NCI-H82 treated with DMSO at 0.1 percent for 48 hours (cell line): ENCODE measurements at regions not wholly inside any gene's neighbourhood (a gene's known extent, or its start where the extent isn't known, plus 50 kb on each side); places are given as distances from the start of the nearest gene placed in this dataset.
"Not testable (repeated sequence)": the region's sequence is repeated elsewhere in the genome, so short reads cannot be mapped to it uniquely, and the experiment has no call there.

Experiments
- DNase-seq: peaks from one replicate; lab custom pipeline; 2025; ENCODE audit not compliant: unreplicated experiment; lab: John Stamatoyannopoulos, UW

- no peak for DNase-seq
These were observed 111.9 kb upstream of the TANK start for GRCh38 chr2:161048317-161048716.

GRCh38 chr2:161049559-161049958, 110.7 kb upstream of the TANK start:
- peak; percentile 49 for DNase-seq

- no peak for DNase-seq
These were observed 108.0 kb upstream of the TANK start for GRCh38 chr2:161052214-161052613.

- no peak for DNase-seq
These were observed 104.9 kb upstream of the TANK start for GRCh38 chr2:161055289-161055688.

GRCh38 chr2:161059388-161059787, 100.8 kb upstream of the TANK start:
- DNase-seq: no peak

- DNase-seq: no peak
These were observed 98.4 kb upstream of the TANK start for GRCh38 chr2:161061786-161062185.

GRCh38 chr2:161063157-161063945, 96.9 kb upstream of the TANK start:
- DNase-seq: peak; percentile 67

- no peak for DNase-seq
These were observed 96.3 kb upstream of the TANK start for GRCh38 chr2:161063946-161064306.

GRCh38 chr2:161067846-161068350, 92.3 kb upstream of the TANK start:
- DNase-seq: no peak

GRCh38 chr2:161068670-161069069, 91.6 kb upstream of the TANK start:
- no peak for DNase-seq

- no peak for DNase-seq
These were observed 89.3 kb upstream of the TANK start for GRCh38 chr2:161070693-161071479.

GRCh38 chr2:161072436-161072835, 87.8 kb upstream of the TANK start:
- DNase-seq: not testable (repeated sequence)

- DNase-seq: no peak
These were observed 84.5 kb upstream of the TANK start for GRCh38 chr2:161075701-161076100.

- no peak for DNase-seq
These were observed 83.3 kb upstream of the TANK start for GRCh38 chr2:161076936-161077335.

GRCh38 chr2:161077367-161078210, 82.6 kb upstream of the TANK start:
- no peak for DNase-seq

GRCh38 chr2:161078211-161078539, 82.1 kb upstream of the TANK start:
- no peak for DNase-seq

- no peak for DNase-seq
These were observed 75.1 kb upstream of the TANK start for GRCh38 chr2:161085149-161085548.

- no peak for DNase-seq
These were observed 71.4 kb upstream of the TANK start for GRCh38 chr2:161088658-161089350.

GRCh38 chr2:161090411-161090810, 69.8 kb upstream of the TANK start:
- no peak for DNase-seq

- no peak for DNase-seq
These were observed 64.9 kb upstream of the TANK start for GRCh38 chr2:161095314-161095713.

- no peak for DNase-seq
These were observed 63.9 kb upstream of the TANK start for GRCh38 chr2:161096336-161096735.
